HCT116 (cell line): ENCODE measurements at regions not wholly inside any gene's neighbourhood (a gene's known extent, or its start where the extent isn't known, plus 50 kb on each side); places are given as distances from the start of the nearest gene placed in this dataset.

ENCODE experiments used
- EZH2phosphoT487 ChIP-seq: fragments of 200-600 bp; IDR thresholded peaks from 2 replicates; pipeline ENCODE4 v1.6.1; 2018; ENCODE audit warnings: antibody characterized with exemption, borderline replicate concordance
- POLR2A ChIP-seq: IDR thresholded peaks from 2 replicates; pipeline ENCODE4 v1.7.0; 2011; ENCODE audit warnings: borderline replicate concordance; ENCODE audit not compliant: insufficient read depth, insufficient read length; ENCODE audit errors: extremely low read depth
- POLR2AphosphoS5 ChIP-seq: IDR thresholded peaks from 2 replicates; pipeline ENCODE4 v1.6.1; 2011; ENCODE audit warnings: mild to moderate bottlenecking, low read depth, low read length, moderate library complexity
- SP1 ChIP-seq: IDR thresholded peaks from 2 replicates; pipeline ENCODE4 v1.6.1; 2012; ENCODE audit warnings: low read depth
- SRF ChIP-seq: IDR thresholded peaks from 2 replicates; pipeline ENCODE4 v1.6.1; 2012; ENCODE audit warnings: low read depth
- ZBTB33 ChIP-seq: IDR thresholded peaks from 2 replicates; pipeline ENCODE4 v1.6.1; 2011; ENCODE audit warnings: mild to moderate bottlenecking, low read length, moderate library complexity; ENCODE audit not compliant: insufficient replicate concordance; ENCODE audit errors: extremely low read depth
- TF ChIP-seq, protein P1 (sequence below): IDR thresholded peaks from 2 replicates; pipeline ENCODE4 v1.6.1; 2012
- TF ChIP-seq, protein P2 (sequence below), 3 experiments: fragments of 200-600 bp in 1 of 3; sonication (generic) in 1 of 3; IDR thresholded peaks in 2 of 3; conservative IDR thresholded peaks in 1 of 3; 2 replicates each; pipeline ENCODE4 v1.5.1; 2012 to 2017; ENCODE audit warnings: low read depth in 2 of 3, low read length in 2 of 3, antibody characterized with exemption in 1 of 3, borderline replicate concordance in 1 of 3, control low read depth in 1 of 3, mild to moderate bottlenecking in 1 of 3, mixed read lengths in 1 of 3, mixed run types in 1 of 3, moderate library complexity in 1 of 3; ENCODE audit not compliant: insufficient read depth in 1 of 3

GRCh38 chr4:121448231-121448630 lies 67.4 kb upstream of the QRFPR start:
- TF ChIP-seq EZH2phosphoT487 (no peak), POLR2A (no peak), ZBTB33 (no peak), SRF (0 out of 2 replicates have a peak, but pooled peaks have one; percentile 51), POLR2AphosphoS5 (peak; percentile 53; the same call in 1 of the 2 replicates), SP1 (peak; percentile 82)
- TF ChIP-seq, protein P1, sequence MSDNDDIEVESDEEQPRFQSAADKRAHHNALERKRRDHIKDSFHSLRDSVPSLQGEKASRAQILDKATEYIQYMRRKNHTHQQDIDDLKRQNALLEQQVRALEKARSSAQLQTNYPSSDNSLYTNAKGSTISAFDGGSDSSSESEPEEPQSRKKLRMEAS: peak; percentile 42
- TF ChIP-seq, protein P2, sequence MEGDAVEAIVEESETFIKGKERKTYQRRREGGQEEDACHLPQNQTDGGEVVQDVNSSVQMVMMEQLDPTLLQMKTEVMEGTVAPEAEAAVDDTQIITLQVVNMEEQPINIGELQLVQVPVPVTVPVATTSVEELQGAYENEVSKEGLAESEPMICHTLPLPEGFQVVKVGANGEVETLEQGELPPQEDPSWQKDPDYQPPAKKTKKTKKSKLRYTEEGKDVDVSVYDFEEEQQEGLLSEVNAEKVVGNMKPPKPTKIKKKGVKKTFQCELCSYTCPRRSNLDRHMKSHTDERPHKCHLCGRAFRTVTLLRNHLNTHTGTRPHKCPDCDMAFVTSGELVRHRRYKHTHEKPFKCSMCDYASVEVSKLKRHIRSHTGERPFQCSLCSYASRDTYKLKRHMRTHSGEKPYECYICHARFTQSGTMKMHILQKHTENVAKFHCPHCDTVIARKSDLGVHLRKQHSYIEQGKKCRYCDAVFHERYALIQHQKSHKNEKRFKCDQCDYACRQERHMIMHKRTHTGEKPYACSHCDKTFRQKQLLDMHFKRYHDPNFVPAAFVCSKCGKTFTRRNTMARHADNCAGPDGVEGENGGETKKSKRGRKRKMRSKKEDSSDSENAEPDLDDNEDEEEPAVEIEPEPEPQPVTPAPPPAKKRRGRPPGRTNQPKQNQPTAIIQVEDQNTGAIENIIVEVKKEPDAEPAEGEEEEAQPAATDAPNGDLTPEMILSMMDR (IDR thresholded peaks at IDR 0.05 in 2 of 3, conservative IDR thresholded peaks at IDR 0.05 in 1 of 3; ENCODE audit: borderline replicate concordance in 1 of 3, insufficient read depth in 1 of 3, low read depth in 2 of 3, low read length in 2 of 3): no peak
